HL-60 (cell line): ENCODE measurements at regions not wholly inside any gene's neighbourhood (a gene's known extent, or its start where the extent isn't known, plus 50 kb on each side); places are given as distances from the start of the nearest gene placed in this dataset.
"Not testable (repeated sequence)": the region's sequence is repeated elsewhere in the genome, so short reads cannot be mapped to it uniquely, and the experiment has no call there.

Source experiments
- DNase-seq, 2 experiments: peaks; one replicate each; pipeline ENCODE4 v3.0.0-alpha.2; 2010 to 2020; ENCODE audit warnings: low read depth in 1 of 2, low spot score in 1 of 2
- H3K27ac ChIP-seq: fragments of 250-450 bp; sonication (Bioruptor Pico); replicated peaks from 2 replicates; pipeline ENCODE4 v1.5.1; 2020; ENCODE audit warnings: mild to moderate bottlenecking, moderate library complexity
- H3K27me3 ChIP-seq: fragments of 250-450 bp; sonication (Bioruptor Pico); 2 replicates; pipeline ENCODE4 v1.5.1; 2021; ENCODE audit warnings: mild to moderate bottlenecking, moderate library complexity; ENCODE audit not compliant: insufficient read depth, poor library complexity, severe bottlenecking
- H3K4me3 ChIP-seq: replicated peaks from 2 replicates; pipeline ENCODE4 v1.5.1; 2011; ENCODE audit warnings: mild to moderate bottlenecking, control low read depth, low read length; ENCODE audit not compliant: insufficient read depth
- GABPA ChIP-seq: IDR thresholded peaks from 2 replicates; pipeline ENCODE4 v1.6.1; 2012; ENCODE audit warnings: low read depth
- POLR2AphosphoS5 ChIP-seq: IDR thresholded peaks from 2 replicates; pipeline ENCODE4 v1.6.1; 2012; ENCODE audit warnings: low read depth
- SPI1 ChIP-seq: IDR thresholded peaks from 2 replicates; pipeline ENCODE4 v1.6.1; 2012; ENCODE audit warnings: low read depth, mild to moderate bottlenecking, borderline replicate concordance
- TF ChIP-seq, protein P1 (sequence below): IDR thresholded peaks from one replicate; pipeline ENCODE4 v1.5.1; 2011; ENCODE audit warnings: low read length, control low read depth, inconsistent platforms; ENCODE audit not compliant: insufficient read depth
- TF ChIP-seq, protein P2 (sequence below): IDR thresholded peaks from 2 replicates; pipeline ENCODE4 v1.6.1; 2012; ENCODE audit warnings: low read depth; ENCODE audit not compliant: insufficient replicate concordance

DNA sequence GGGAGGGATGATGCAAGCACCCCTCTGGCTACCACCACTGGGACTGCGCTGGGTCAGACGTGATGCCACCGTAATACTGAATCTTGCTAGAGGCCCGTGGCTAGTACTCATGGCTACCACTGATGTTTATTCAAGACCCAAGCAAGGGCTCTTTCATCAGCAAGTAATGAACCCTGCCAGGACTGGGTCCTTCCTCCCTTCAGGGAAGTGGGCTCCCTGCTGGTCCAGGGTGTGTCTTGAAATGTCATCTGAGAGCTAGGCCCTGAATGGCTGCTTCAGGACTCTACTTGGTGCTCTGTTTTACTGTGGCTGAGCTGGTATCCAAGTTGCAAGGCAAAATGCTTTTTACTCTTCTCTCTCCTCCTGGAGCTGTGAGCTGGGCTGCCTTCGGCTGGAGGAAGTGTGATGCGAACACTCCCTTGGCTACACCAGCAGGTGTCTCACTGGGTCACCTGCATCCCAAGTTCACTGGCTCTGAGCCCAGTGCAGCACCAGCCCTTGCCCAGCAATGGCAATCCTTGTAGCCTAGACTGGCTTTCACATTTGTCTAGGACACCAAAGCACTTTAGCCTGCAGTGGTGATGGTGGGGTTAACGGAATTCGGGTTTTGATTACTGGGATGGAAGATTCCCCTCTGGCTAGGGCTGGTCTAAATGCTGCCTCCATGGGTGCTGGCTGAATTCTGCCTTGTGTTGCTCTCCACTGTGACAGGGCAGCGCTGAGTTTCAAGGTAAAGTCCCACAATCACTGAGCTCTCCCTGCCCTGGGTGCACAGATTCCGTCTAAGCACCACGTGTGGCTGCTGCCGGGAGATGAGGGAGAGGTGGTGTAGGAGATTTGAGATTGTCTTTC, 98.6 kb downstream of the USP22 start:
- Histone ChIP-seq H3K27ac (no peak overlapping the region), H3K4me3 (no peak overlapping the region), H3K27me3 (peaks cover 3% of the 10 kb centered on the region)
- TF ChIP-seq, protein P1, sequence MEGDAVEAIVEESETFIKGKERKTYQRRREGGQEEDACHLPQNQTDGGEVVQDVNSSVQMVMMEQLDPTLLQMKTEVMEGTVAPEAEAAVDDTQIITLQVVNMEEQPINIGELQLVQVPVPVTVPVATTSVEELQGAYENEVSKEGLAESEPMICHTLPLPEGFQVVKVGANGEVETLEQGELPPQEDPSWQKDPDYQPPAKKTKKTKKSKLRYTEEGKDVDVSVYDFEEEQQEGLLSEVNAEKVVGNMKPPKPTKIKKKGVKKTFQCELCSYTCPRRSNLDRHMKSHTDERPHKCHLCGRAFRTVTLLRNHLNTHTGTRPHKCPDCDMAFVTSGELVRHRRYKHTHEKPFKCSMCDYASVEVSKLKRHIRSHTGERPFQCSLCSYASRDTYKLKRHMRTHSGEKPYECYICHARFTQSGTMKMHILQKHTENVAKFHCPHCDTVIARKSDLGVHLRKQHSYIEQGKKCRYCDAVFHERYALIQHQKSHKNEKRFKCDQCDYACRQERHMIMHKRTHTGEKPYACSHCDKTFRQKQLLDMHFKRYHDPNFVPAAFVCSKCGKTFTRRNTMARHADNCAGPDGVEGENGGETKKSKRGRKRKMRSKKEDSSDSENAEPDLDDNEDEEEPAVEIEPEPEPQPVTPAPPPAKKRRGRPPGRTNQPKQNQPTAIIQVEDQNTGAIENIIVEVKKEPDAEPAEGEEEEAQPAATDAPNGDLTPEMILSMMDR, result no peak
- TF ChIP-seq POLR2AphosphoS5 (no peak), GABPA (no peak), SPI1 (no peak)
- TF ChIP-seq, protein P2, sequence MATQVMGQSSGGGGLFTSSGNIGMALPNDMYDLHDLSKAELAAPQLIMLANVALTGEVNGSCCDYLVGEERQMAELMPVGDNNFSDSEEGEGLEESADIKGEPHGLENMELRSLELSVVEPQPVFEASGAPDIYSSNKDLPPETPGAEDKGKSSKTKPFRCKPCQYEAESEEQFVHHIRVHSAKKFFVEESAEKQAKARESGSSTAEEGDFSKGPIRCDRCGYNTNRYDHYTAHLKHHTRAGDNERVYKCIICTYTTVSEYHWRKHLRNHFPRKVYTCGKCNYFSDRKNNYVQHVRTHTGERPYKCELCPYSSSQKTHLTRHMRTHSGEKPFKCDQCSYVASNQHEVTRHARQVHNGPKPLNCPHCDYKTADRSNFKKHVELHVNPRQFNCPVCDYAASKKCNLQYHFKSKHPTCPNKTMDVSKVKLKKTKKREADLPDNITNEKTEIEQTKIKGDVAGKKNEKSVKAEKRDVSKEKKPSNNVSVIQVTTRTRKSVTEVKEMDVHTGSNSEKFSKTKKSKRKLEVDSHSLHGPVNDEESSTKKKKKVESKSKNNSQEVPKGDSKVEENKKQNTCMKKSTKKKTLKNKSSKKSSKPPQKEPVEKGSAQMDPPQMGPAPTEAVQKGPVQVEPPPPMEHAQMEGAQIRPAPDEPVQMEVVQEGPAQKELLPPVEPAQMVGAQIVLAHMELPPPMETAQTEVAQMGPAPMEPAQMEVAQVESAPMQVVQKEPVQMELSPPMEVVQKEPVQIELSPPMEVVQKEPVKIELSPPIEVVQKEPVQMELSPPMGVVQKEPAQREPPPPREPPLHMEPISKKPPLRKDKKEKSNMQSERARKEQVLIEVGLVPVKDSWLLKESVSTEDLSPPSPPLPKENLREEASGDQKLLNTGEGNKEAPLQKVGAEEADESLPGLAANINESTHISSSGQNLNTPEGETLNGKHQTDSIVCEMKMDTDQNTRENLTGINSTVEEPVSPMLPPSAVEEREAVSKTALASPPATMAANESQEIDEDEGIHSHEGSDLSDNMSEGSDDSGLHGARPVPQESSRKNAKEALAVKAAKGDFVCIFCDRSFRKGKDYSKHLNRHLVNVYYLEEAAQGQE, result no peak
- no peak for DNase-seq

DNA sequence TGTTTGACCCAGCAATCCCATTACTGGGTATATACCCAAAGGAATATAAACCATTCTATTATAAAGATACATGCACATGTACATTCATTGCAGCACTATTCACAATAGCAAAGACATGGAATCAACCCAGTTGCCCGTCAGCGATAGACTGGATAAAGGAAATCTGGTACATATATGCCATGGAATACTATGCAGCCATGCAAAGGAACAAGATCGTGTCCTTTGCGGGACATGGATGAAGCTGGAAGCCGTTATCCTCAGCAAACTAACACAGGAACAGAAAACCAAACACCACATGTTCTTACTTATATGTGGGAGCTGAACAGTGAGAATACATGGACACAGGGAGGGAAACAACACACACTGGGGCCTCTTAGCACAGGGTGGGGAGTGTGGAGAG, 95.1 kb downstream of the USP22 start:
- H3K4me3 ChIP-seq, DNase-seq, H3K27me3 ChIP-seq, H3K27ac ChIP-seq: not testable (repeated sequence)

DNA sequence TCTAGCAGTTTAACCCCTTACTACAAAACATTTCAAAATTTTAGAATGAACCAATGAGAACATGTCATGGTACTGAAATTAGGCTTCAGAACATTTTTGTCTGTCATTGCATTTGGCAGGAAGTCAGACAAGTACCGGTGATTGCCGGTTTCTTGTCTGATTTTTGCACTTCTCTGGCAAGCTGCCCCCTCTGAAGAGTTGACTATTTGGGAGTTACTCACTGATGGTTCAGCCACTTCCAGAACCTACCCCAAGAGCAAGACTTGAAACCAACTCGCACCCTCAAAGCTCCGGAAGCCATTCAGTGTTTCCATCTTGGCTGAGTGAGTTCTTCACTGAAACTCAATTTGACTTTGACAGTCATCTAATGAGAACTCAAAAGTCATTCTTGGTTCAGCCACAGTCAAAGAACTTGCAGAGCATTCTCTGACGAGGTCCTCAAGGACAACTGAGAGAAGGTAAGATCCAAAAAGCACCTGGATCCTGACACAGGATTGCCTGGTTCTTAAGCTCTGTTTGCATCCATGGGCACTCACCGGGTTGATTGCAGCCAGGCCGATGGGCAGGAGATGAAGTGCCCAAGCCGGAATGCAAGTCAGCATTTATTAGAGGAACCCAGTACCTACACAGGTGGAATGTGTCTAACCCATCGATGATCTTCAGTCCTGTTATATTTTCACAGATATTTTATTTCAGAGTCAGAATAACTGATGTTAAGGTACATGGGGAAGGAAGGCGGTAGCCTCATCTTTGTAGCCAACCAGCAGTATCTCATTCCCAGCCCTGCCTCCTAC, 93.6 kb downstream of the USP22 start:
- Histone ChIP-seq H3K27ac (no peak overlapping the region), H3K4me3 (no peak overlapping the region), H3K27me3 (peaks cover 4% of the 10 kb centered on the region)
- TF ChIP-seq SPI1 (no peak), POLR2AphosphoS5 (no peak)
- TF ChIP-seq, protein P2, result no peak
- no peak for DNase-seq
